HUES48 (cell line): ENCODE measurements at regions not wholly inside any gene's neighbourhood (a gene's known extent, or its start where the extent isn't known, plus 50 kb on each side); places are given as distances from the start of the nearest gene placed in this dataset.

Experiments
- H3K27ac ChIP-seq: one replicate; pipeline ENCODE4 v1.7.0; 2013; ENCODE audit warnings: low read depth, low read length, inconsistent platforms
- H3K27me3 ChIP-seq: 2 replicates; pipeline ENCODE4 v1.6.1; 2013; ENCODE audit warnings: mild to moderate bottlenecking, low read length; ENCODE audit not compliant: control insufficient read depth, insufficient read depth
- H3K36me3 ChIP-seq: 2 replicates; pipeline ENCODE4 v1.6.1; 2013; ENCODE audit warnings: low read length; ENCODE audit not compliant: control insufficient read depth, insufficient read depth
- H3K4me1 ChIP-seq: 2 replicates; pipeline ENCODE4 v1.6.1; 2013; ENCODE audit warnings: mild to moderate bottlenecking, low read length; ENCODE audit not compliant: control insufficient read depth, insufficient read depth
- H3K4me3 ChIP-seq: 2 replicates; pipeline ENCODE4 v1.5.1; 2013; ENCODE audit warnings: mild to moderate bottlenecking, low read depth, low read length
- H3K9ac ChIP-seq: 2 replicates; pipeline ENCODE4 v1.6.1; 2013; ENCODE audit warnings: mild to moderate bottlenecking, low read depth, low read length, moderate library complexity
- H3K9me3 ChIP-seq: 2 replicates; pipeline ENCODE4 v1.6.1; 2013; ENCODE audit warnings: low read length; ENCODE audit not compliant: control insufficient read depth, insufficient read depth

DNA sequence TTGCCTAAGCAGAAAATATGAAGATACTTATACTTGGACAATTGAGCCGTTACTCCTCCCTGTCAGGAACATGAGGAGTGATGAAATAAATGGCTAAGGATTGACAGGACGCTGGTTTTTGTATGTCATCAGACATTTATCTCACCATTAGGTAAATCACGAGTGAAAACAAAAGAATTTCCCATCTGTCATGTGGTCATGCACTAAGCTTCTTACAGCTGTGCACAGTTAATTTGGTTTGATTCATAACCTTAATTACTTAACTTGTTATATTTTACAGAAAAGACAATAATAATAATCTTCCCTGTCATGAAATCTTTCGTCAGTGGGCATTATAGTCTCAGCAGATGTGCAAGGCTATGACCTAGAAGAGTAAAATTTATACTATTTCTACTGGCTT is 266.5 kb downstream of the HGF start:
- no peaks in the 10 kb centered on the region for H3K36me3 ChIP-seq
- no peak overlapping the region for H3K27ac ChIP-seq
- H3K4me3 ChIP-seq: no peak overlapping the region
- no peak overlapping the region for H3K9ac ChIP-seq
- peaks cover 5% of the 10 kb centered on the region; the same call in 1 of the 2 replicates for H3K4me1 ChIP-seq
- no peaks in the 10 kb centered on the region for H3K27me3 ChIP-seq
- no peaks in the 10 kb centered on the region for H3K9me3 ChIP-seq

DNA sequence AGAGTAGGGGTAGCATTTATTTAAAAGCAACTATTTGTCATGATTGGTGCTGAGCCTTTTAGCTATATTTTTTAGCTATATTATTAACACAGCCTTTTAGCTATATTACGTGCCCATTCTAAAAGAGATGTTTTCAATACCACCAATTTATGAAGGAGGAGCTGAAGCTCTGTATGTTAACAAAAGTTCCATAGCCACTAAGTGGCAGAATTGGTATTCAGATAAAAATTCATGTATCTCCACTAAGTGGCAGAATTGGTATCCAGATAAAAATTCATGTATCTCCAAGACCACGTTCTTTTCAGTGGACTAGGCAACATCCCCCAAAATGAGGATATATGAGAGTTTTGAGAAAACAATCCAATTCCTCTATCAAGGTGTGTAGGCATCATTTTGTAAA is 268.6 kb downstream of the HGF start:
- peaks cover 5% of the 10 kb centered on the region; the same call in 1 of the 2 replicates for H3K4me1 ChIP-seq
- no peaks in the 10 kb centered on the region for H3K9me3 ChIP-seq
- H3K27me3 ChIP-seq: no peaks in the 10 kb centered on the region
- no peak overlapping the region for H3K4me3 ChIP-seq
- no peaks in the 10 kb centered on the region for H3K36me3 ChIP-seq
- no peak overlapping the region for H3K27ac ChIP-seq
- H3K9ac ChIP-seq: no peak overlapping the region

DNA sequence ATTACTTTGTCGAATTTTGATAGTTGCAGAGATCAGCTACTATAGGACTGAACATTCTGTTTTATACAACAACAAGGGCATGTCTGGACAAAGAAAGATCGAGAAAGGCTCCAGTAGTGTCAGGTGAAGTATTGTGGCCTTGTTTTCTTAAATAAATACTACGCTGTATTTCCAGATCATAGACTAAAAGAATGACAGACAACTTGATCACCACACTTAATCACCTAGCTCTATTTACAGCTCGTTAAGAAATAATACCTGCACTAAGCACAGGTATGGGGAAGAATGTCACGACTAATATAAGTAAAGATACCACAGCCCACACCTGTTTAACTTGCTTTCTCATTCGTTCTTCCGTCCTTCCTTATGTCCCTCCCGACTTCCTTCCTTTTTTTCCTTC is 269.2 kb downstream of the HGF start:
- Histone ChIP-seq H3K9ac (no peak overlapping the region), H3K4me1 (peaks cover 5% of the 10 kb centered on the region; the same call in 1 of the 2 replicates), H3K4me3 (no peak overlapping the region), H3K9me3 (no peaks in the 10 kb centered on the region), H3K27me3 (no peaks in the 10 kb centered on the region), H3K27ac (no peak overlapping the region), H3K36me3 (no peaks in the 10 kb centered on the region)

DNA sequence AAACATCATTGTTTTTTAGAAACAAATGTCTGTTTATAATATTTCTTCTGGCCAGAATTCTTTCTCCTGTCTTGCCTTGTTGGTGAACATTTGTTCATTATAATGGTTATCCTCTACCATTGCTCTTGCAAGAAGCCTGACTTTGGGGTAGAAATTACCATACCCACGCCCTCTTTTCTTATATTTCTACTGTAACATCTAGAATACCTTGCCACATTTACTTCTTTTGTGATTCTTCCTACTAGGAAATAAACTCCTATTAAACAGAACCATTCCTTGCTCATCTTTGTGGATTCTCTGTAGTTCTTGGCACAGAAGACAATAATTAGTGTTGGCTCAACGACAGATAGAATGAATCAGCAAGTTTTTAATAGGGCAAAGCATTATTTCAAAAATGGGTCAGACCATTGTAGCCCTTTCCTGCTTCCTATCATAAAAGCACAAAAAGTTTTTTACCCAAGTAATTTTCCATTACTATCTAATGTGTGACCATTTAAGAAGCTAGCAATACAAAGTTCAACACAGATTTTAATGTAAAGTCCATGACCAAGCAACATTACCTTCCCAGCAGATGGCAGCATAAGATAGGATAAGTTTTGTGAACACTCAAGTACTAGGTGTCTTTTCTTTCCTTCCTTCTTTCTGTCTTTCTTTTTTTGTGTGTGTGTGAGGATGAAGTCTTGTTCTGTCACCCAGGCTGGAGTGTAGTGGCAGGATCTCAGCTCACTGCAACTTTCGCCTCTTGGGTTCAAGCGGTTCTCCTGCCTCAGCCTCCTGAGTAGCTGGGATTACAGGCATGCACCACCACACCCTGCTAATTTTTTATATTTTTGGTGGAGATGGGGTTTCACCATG is 270.4 kb downstream of the HGF start:
- H3K36me3 ChIP-seq: no peaks in the 10 kb centered on the region
- no peak overlapping the region for H3K27ac ChIP-seq
- peaks cover 5% of the 10 kb centered on the region; the same call in 1 of the 2 replicates for H3K4me1 ChIP-seq

DNA sequence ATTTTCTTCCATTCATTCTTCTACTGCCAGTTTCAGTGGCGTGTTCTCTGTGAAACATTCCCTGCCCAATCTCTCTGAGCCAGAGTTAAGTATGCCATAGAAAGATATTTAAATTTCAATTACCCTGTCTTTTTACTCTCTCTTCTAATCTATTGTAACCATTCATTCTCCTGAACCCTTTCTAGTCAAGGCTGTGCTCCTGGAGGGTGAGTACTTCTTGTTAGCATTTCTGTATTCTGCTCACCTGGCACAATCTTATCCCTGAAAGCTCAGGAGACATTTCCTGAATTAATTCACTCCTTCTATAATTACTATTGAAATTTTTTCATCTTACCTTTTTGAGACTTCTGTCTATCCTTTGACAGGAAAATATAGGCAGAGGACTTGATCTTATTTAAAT is 271.7 kb downstream of the HGF start:
- Histone ChIP-seq H3K27me3 (no peaks in the 10 kb centered on the region), H3K27ac (no peak overlapping the region), H3K9ac (no peak overlapping the region), H3K4me1 (peaks cover 5% of the 10 kb centered on the region; the same call in 1 of the 2 replicates), H3K9me3 (no peaks in the 10 kb centered on the region), H3K36me3 (no peaks in the 10 kb centered on the region), H3K4me3 (no peak overlapping the region)

More for the DNA sequence above, 270.4 kb downstream of the HGF start:
- no peaks in the 10 kb centered on the region for H3K9me3 ChIP-seq
- H3K9ac ChIP-seq: no peak overlapping the region
- no peaks in the 10 kb centered on the region for H3K27me3 ChIP-seq
- no peak overlapping the region for H3K4me3 ChIP-seq

DNA sequence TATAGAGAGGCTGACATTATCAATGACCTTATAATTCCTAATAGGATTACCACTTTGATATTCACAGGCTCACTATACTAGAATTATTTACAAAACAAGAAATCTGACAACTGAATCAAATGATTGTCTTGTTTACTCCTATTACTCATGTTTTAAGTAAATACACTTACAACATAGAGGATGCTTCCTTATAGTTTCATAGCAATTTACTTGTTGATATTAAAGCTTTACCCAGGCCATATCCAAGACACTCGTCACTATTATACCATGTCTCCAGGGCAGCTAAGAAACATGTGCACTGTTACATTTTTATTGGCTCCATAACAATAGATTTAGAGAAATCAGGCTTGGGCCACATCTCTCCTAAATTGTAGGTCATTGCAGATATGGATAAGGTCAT is 276.9 kb downstream of the HGF start:
- Histone ChIP-seq H3K27ac (no peak overlapping the region), H3K4me3 (no peak overlapping the region)

DNA sequence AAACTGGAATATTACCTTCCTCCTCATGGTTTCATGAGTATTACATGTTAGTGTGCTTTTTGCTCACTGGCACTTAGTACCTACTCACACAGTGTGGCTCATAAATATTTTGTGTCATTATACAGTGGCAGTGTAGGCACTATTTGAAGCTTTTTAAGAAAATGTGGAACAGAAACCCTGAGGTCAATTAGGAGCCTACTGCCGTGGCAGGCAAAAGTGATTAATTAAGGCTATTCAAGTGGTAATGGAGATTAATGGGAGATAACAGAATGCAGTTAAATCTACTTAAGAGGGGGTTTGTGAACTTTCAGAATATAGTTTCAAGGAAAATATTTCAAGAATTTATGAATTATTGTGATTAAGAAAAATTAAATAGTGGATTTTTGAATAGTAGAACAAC is 277.6 kb downstream of the HGF start:
- no peaks in the 10 kb centered on the region for H3K36me3 ChIP-seq
- no peak overlapping the region for H3K9ac ChIP-seq
- peaks cover 6% of the 10 kb centered on the region for H3K4me1 ChIP-seq
- no peaks in the 10 kb centered on the region for H3K27me3 ChIP-seq
- no peak overlapping the region for H3K27ac ChIP-seq
- no peak overlapping the region for H3K4me3 ChIP-seq
- H3K9me3 ChIP-seq: no peaks in the 10 kb centered on the region

More for the DNA sequence above, 276.9 kb downstream of the HGF start:
- Histone ChIP-seq H3K36me3 (no peaks in the 10 kb centered on the region), H3K9me3 (no peaks in the 10 kb centered on the region), H3K4me1 (peaks cover 6% of the 10 kb centered on the region), H3K9ac (no peak overlapping the region), H3K27me3 (no peaks in the 10 kb centered on the region)

DNA sequence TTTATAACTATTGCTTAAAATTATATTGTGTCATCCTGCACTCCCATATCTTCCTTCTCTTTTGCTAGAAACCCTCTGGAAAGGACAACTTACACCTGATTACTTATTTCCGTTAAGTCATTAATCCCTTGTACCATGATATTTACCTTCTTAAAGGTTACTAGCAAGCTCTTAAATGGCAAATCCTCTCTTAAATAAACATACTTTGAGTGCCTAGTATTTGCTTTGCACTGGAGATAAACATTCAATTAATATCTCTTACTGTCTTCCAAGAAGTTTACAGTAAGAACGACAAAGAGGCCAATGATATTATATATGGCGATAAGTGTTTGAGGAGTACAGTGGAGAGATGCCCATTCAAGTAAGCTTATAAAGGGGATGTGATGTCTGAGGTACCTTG is 278.3 kb downstream of the HGF start:
- no peaks in the 10 kb centered on the region for H3K9me3 ChIP-seq
- H3K4me3 ChIP-seq: no peak overlapping the region
- peaks cover 6% of the 10 kb centered on the region for H3K4me1 ChIP-seq
- H3K27me3 ChIP-seq: no peaks in the 10 kb centered on the region
- no peak overlapping the region for H3K9ac ChIP-seq
- H3K27ac ChIP-seq: no peak overlapping the region
- no peaks in the 10 kb centered on the region for H3K36me3 ChIP-seq

DNA sequence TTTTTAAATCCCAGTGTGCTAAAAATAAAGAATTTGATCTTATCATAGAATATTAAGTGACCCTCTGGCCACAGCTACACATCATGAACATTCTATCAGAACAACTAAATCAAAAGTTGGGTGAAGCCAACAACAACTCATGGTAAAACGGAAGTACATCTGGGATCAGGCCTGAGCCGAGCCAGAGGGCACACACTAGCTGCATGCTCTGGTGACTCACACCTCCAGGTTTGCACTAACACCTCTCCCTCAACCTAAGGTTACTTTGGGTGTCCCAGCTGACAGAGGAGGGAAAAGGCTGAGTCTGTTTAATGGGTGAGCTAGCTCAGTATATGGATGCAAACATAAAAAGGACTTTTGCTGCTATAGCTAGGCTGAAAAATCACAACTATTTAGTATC is 281.6 kb downstream of the HGF start:
- Histone ChIP-seq H3K27ac (no peak overlapping the region), H3K27me3 (no peaks in the 10 kb centered on the region), H3K4me3 (no peak overlapping the region), H3K36me3 (no peaks in the 10 kb centered on the region), H3K9ac (no peak overlapping the region), H3K9me3 (no peaks in the 10 kb centered on the region), H3K4me1 (peaks cover 10% of the 10 kb centered on the region)

DNA sequence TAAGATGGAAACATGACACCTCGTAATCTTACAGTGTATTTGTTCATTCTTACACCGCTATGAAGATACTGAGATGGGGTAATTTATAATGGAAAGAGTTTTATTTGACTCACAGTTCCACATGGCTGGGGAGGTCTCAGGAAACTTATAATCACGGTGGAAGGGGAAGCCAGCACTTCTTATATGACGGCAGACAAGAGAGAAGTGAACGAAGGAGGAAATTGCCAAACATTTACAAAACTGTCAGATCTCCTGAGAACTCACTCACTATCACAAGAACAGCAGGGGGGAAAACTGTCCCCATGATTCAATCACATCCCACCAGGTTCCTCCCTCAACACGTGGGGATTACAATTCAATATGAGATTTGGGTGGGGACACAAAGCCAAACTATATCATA is 282.3 kb downstream of the HGF start:
- Histone ChIP-seq H3K36me3 (no peaks in the 10 kb centered on the region), H3K4me1 (peaks cover 11% of the 10 kb centered on the region), H3K9ac (no peak overlapping the region), H3K27ac (no peak overlapping the region), H3K9me3 (no peaks in the 10 kb centered on the region), H3K4me3 (no peak overlapping the region), H3K27me3 (no peaks in the 10 kb centered on the region)

DNA sequence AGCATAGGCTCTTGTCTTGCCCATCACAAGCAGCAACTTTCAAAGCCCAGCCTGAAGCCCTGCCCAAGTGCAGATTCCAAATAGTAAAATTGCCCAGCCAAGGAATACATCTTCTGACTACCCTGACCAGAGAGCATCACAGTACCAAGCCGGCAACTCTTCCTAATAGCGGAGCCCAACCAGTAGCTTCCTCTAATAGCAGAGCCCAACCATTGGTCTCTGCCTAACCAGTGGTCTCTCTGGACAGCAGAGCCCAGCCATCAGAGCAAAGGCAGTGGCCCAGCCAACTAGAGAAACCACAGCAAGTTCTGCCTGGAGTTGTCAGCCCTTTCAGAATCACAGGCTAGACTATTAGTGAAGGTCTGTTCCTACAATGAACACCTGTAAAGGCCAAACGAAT is 285.6 kb downstream of the HGF start:
- Histone ChIP-seq H3K27ac (no peak overlapping the region), H3K4me1 (0 out of 2 replicates have a peak, but pooled peaks cover 5% of the 10 kb centered on the region), H3K9me3 (no peaks in the 10 kb centered on the region), H3K4me3 (no peak overlapping the region), H3K9ac (no peak overlapping the region), H3K27me3 (no peaks in the 10 kb centered on the region), H3K36me3 (no peaks in the 10 kb centered on the region)
